Gastrocnemius medialis (tissue), 4 donors: ENCODE measurements at regions not wholly inside any gene's neighbourhood (a gene's known extent, or its start where the extent isn't known, plus 50 kb on each side); places are given as distances from the start of the nearest gene placed in this dataset.

Source experiments
- ATAC-seq, 2 donors: fragments of 150-250 bp; one replicate each; pipeline ENCODE4 v1.9.1; 2016
- DNase-seq, 2 donors: peaks; one replicate each; pipeline ENCODE4 v3.0.0-alpha.2; 2019
- H3K27ac ChIP-seq, 4 donors: fragments of 200-600 bp; sonication (generic); 1 replicate in 1 of 4; 2 replicates in 3 of 4; pipeline ENCODE4 v1.5.1; 2016 to 2018; ENCODE audit warnings: mild to moderate bottlenecking in 2 of 4, moderate library complexity in 1 of 4
- H3K27me3 ChIP-seq, 3 donors: fragments of 200-600 bp; sonication (generic) in 2 of 3; 1 replicate in 1 of 3; 2 replicates in 2 of 3; pipeline versions ENCODE4 v1.5.1 to v1.6.0; 2016 to 2019; ENCODE audit warnings: mild to moderate bottlenecking in 1 of 3, moderate library complexity in 1 of 3
- H3K36me3 ChIP-seq, 2 donors: fragments of 200-600 bp; sonication (generic) in 1 of 2; one replicate each; pipeline ENCODE4 v1.5.1; 2017 to 2018
- H3K4me1 ChIP-seq, 2 donors: fragments of 200-600 bp; sonication (generic) in 1 of 2; one replicate each; pipeline ENCODE4 v1.5.1; 2016 to 2017; ENCODE audit warnings: mild to moderate bottlenecking in 2 of 2
- H3K4me3 ChIP-seq, 4 donors: fragments of 200-600 bp; sonication (generic) in 3 of 4; 1 replicate in 1 of 4; 2 replicates in 3 of 4; pipeline ENCODE4 v1.5.1; 2016 to 2019; ENCODE audit warnings: mild to moderate bottlenecking in 2 of 4
- H3K9me3 ChIP-seq, 3 donors: fragments of 200-600 bp; sonication (generic) in 2 of 3; 1 replicate in 1 of 3; 2 replicates in 2 of 3; pipeline ENCODE4 v1.5.1; 2016 to 2019
- CTCF ChIP-seq, 5 experiments: fragments of 450-650 bp in 3 of 5; fragments of 200-600 bp in 2 of 5; sonication (generic) in 2 of 5; IDR thresholded peaks in 4 of 5; conservative IDR thresholded peaks in 1 of 5; 1 replicate in 4 of 5; 2 replicates in 1 of 5; pipeline ENCODE4 v1.5.1; 2016 to 2019; ENCODE audit warnings: antibody characterized with exemption in 5 of 5, mild to moderate bottlenecking in 3 of 5, moderate library complexity in 3 of 5
- POLR2A ChIP-seq, 2 donors: fragments of 450-650 bp; IDR thresholded peaks; one replicate each; pipeline ENCODE4 v1.6.1; 2017; ENCODE audit warnings: antibody characterized with exemption in 2 of 2, mild to moderate bottlenecking in 2 of 2, moderate library complexity in 2 of 2
- in situ Hi-C, 4 donors: fragments of 200-750 bp; cut with MboI; loops; one replicate each; pipeline versions ENCODE4 v1.15.0 to v1.8.0; 2017; ENCODE audit warnings: low sequenced_read_pairs in 4 of 4
- intact Hi-C: fragments of 100-400 bp; cut with DNase I; formaldehyde crosslinking; loops from one replicate; pipeline ENCODE4 v1.15.1; 2023; ENCODE audit warnings: low total_unique reads

GRCh38 chr6:87791029-87791428 lies 89.0 kb upstream of the AKIRIN2 start:
- in situ Hi-C loops (loop anchor here in 1 of 4 donors (25.0 kb wide), 1 partner anchor 204 kb away; the partner anchor contains the start of genes ORC3 and RARS2), intact Hi-C loops (loop anchor here (10.0 kb wide), 3 partner anchors 126 to 196 kb away; partner anchors contain the start of gene ORC3)
- no peaks in the 10 kb centered on the region for H3K4me1 ChIP-seq
- no peak overlapping the region for H3K4me3 ChIP-seq
- H3K36me3 ChIP-seq: no peaks in the 10 kb centered on the region
- TF ChIP-seq CTCF (IDR thresholded peaks at IDR 0.05 in 4 of 5, conservative IDR thresholded peaks at IDR 0.05 in 1 of 5) (no peak), POLR2A (IDR thresholded peaks at IDR 0.05) (no peak)
- H3K9me3 ChIP-seq: no peaks in the 10 kb centered on the region
- DNase-seq (no peak), ATAC-seq (no peak)
- no peak overlapping the region for H3K27ac ChIP-seq
- H3K27me3 ChIP-seq: no peaks in the 10 kb centered on the region

GRCh38 chr6:87789900-87790290 lies 87.9 kb upstream of the AKIRIN2 start:
- Histone ChIP-seq H3K9me3 (no peaks in the 10 kb centered on the region), H3K27me3 (no peaks in the 10 kb centered on the region), H3K4me1 (no peaks in the 10 kb centered on the region), H3K4me3 (no peak overlapping the region), H3K27ac (no peak overlapping the region), H3K36me3 (no peaks in the 10 kb centered on the region)
- intact Hi-C loops: loop anchor here (10.0 kb wide), 3 partner anchors 125 to 195 kb away; partner anchors contain the start of gene ORC3
- no peak for TF ChIP-seq POLR2A (IDR thresholded peaks at IDR 0.05)
- no peak for TF ChIP-seq CTCF (IDR thresholded peaks at IDR 0.05 in 4 of 5, conservative IDR thresholded peaks at IDR 0.05 in 1 of 5)
- DNase-seq (no peak), ATAC-seq (no peak)
- in situ Hi-C loops: loop anchor here in 1 of 4 donors (25.0 kb wide), 1 partner anchor 203 kb away; the partner anchor contains the start of genes ORC3 and RARS2

- no peak for DNase-seq
- in situ Hi-C loops (loop anchor here in 1 of 4 donors (25.0 kb wide), 1 partner anchor 202 kb away; the partner anchor contains the start of genes ORC3 and RARS2), intact Hi-C loops (no loop called here)
- Histone ChIP-seq H3K4me3 (no peak overlapping the region), H3K27me3 (no peaks in the 10 kb centered on the region), H3K27ac (no peak overlapping the region), H3K4me1 (no peaks in the 10 kb centered on the region), H3K36me3 (no peaks in the 10 kb centered on the region), H3K9me3 (no peaks in the 10 kb centered on the region)
- TF ChIP-seq POLR2A (IDR thresholded peaks at IDR 0.05) (no peak), CTCF (IDR thresholded peaks at IDR 0.05 in 4 of 5, conservative IDR thresholded peaks at IDR 0.05 in 1 of 5) (no peak)
- peak; percentile 62 to 70 for ATAC-seq
Measured at GRCh38 chr6:87789198-87789899, 87.3 kb upstream of the AKIRIN2 start.

GRCh38 chr6:87788141-87788540 lies 86.1 kb upstream of the AKIRIN2 start:
- in situ Hi-C loops: loop anchor here in 1 of 4 donors (25.0 kb wide), 1 partner anchor 201 kb away; the partner anchor contains the start of genes ORC3 and RARS2

More at GRCh38 chr6:87788141-87788540, 86.1 kb upstream of the AKIRIN2 start:
- intact Hi-C loops: no loop called here
- Histone ChIP-seq H3K27ac (no peak overlapping the region), H3K9me3 (no peaks in the 10 kb centered on the region), H3K4me1 (no peaks in the 10 kb centered on the region), H3K4me3 (no peak overlapping the region), H3K36me3 (no peaks in the 10 kb centered on the region), H3K27me3 (no peaks in the 10 kb centered on the region)
- ATAC-seq (no peak), DNase-seq (no peak)
- TF ChIP-seq POLR2A (IDR thresholded peaks at IDR 0.05) (no peak), CTCF (IDR thresholded peaks at IDR 0.05 in 4 of 5, conservative IDR thresholded peaks at IDR 0.05 in 1 of 5) (no peak)
